K562 (cell line): ENCODE measurements at regions not wholly inside any gene's neighbourhood (a gene's known extent, or its start where the extent isn't known, plus 50 kb on each side); places are given as distances from the start of the nearest gene placed in this dataset.

ENCODE experiments used
- C11orf30 ChIP-seq: fragments of 450-650 bp; IDR thresholded peaks from 2 replicates; pipeline ENCODE4 v1.6.1; 2016; ENCODE audit warnings: low read depth, mild to moderate bottlenecking
- CBX5 ChIP-seq: IDR thresholded peaks from 2 replicates; pipeline ENCODE4 v1.6.1; 2014; ENCODE audit warnings: low read depth, borderline replicate concordance
- E2F4 ChIP-seq: sonication (generic); formaldehyde crosslinking; IDR thresholded peaks from 2 replicates; pipeline ENCODE4 v1.8.0; 2022; ENCODE audit warnings: mild to moderate bottlenecking, low read depth, missing genetic modification reagents
- KLF13 ChIP-seq: fragments of 450-650 bp; IDR thresholded peaks from 2 replicates; pipeline ENCODE4 v1.6.1; 2016; ENCODE audit warnings: missing genetic modification characterization, low read depth, mild to moderate bottlenecking, missing compliant biosample characterization, moderate library complexity, borderline replicate concordance
- KLF6 ChIP-seq: fragments of 250-450 bp; sonication (Bioruptor Pico); IDR thresholded peaks from 2 replicates; pipeline ENCODE4 v1.4.0; 2020; ENCODE audit warnings: mild to moderate bottlenecking, moderate library complexity, borderline replicate concordance
- POLR2A ChIP-seq: fragments of 450-650 bp; conservative IDR thresholded peaks from 2 replicates; pipeline ENCODE4 v1.6.1; 2016
- RNF2 ChIP-seq: sonication (generic); IDR thresholded peaks from 2 replicates; pipeline ENCODE4 v1.6.1; 2016
- SIRT6 ChIP-seq: IDR thresholded peaks from one replicate; pipeline ENCODE4 v1.6.1; 2012; ENCODE audit warnings: low read depth, mild to moderate bottlenecking, control low read depth, inconsistent platforms, low read length, moderate library complexity
- TBP ChIP-seq: optimal IDR thresholded peaks from 2 replicates; pipeline ENCODE3; 2011; ENCODE audit warnings: low read depth, low read length, improper control_type of control experiment
- ZNF318 ChIP-seq, 2 experiments: fragments of 450-650 bp; IDR thresholded peaks; 2 replicates each; pipeline ENCODE4 v1.6.1; 2016; ENCODE audit warnings: mild to moderate bottlenecking in 2 of 2, borderline replicate concordance in 1 of 2, low read depth in 1 of 2, moderate library complexity in 1 of 2
- ZNF655 ChIP-seq: fragments of 250-450 bp; sonication (Bioruptor Pico); IDR thresholded peaks from 2 replicates; pipeline ENCODE4 v1.5.0; 2021

- TF ChIP-seq E2F4 (CRISPR knock-in tag) (no peak), SIRT6 (no peak), ZNF318 (IDR thresholded peaks at IDR 0.05; ENCODE audit: borderline replicate concordance in 1 of 2, low read depth in 1 of 2) (no peak), C11orf30 (no peak), RNF2 (no peak), ZNF655 (CRISPR knock-in tag) (no peak), TBP (no peak), KLF13 (tag) (no peak), KLF6 (CRISPR knock-in tag) (no peak), POLR2A (no peak), CBX5 (no peak)
Measured at GRCh38 chr10:124283215-124283948, 135.3 kb downstream of the OAT start.
